NCI-H748 treated with DMSO at 0.1 percent for 48 hours (cell line): ENCODE measurements at regions not wholly inside any gene's neighbourhood (a gene's known extent, or its start where the extent isn't known, plus 50 kb on each side); places are given as distances from the start of the nearest gene placed in this dataset.

Source experiments
- DNase-seq: peaks from one replicate; lab custom pipeline; 2025; lab: John Stamatoyannopoulos, UW

- no peak for DNase-seq
These were observed 446.0 kb downstream of the FOXO1 start for GRCh38 chr13:40220299-40220935.

- DNase-seq, result no peak
These were observed 445.3 kb downstream of the FOXO1 start for GRCh38 chr13:40221131-40221459.

- DNase-seq, result no peak
These were observed 444.8 kb downstream of the FOXO1 start for GRCh38 chr13:40221460-40222201.

- no peak for DNase-seq
These were observed 442.9 kb downstream of the FOXO1 start for GRCh38 chr13:40223585-40223984.

GRCh38 chr13:40228496-40228895 is 437.9 kb downstream of the FOXO1 start:
- DNase-seq, result no peak

- DNase-seq, result no peak
These were observed 437.5 kb downstream of the FOXO1 start for GRCh38 chr13:40228990-40229389.

GRCh38 chr13:40230833-40231266 is 435.6 kb downstream of the FOXO1 start:
- no peak for DNase-seq

GRCh38 chr13:40231311-40231710 is 435.1 kb downstream of the FOXO1 start:
- no peak for DNase-seq

- no peak for DNase-seq
These were observed 434.7 kb downstream of the FOXO1 start for GRCh38 chr13:40231751-40232150.

- DNase-seq, result no peak
These were observed 434.0 kb downstream of the FOXO1 start for GRCh38 chr13:40232311-40233040.

GRCh38 chr13:40233731-40234195 is 432.7 kb downstream of the FOXO1 start:
- no peak for DNase-seq

- no peak for DNase-seq
These were observed 431.2 kb downstream of the FOXO1 start for GRCh38 chr13:40235160-40235796.

- no peak for DNase-seq
These were observed 429.8 kb downstream of the FOXO1 start for GRCh38 chr13:40236566-40237168.

- no peak for DNase-seq
These were observed 427.7 kb downstream of the FOXO1 start for GRCh38 chr13:40238761-40239160.

- DNase-seq, result no peak
These were observed 426.1 kb downstream of the FOXO1 start for GRCh38 chr13:40240293-40240692.

GRCh38 chr13:40241125-40241798 is 425.2 kb downstream of the FOXO1 start:
- DNase-seq, result no peak

GRCh38 chr13:40243047-40243446 is 423.4 kb downstream of the FOXO1 start:
- DNase-seq, result no peak

- DNase-seq, result no peak
These were observed 422.5 kb downstream of the FOXO1 start for GRCh38 chr13:40243982-40244381.

GRCh38 chr13:40245567-40245966 is 420.9 kb downstream of the FOXO1 start:
- no peak for DNase-seq

GRCh38 chr13:40247845-40248244 is 418.6 kb downstream of the FOXO1 start:
- no peak for DNase-seq

- no peak for DNase-seq
These were observed 415.0 kb downstream of the FOXO1 start for GRCh38 chr13:40251343-40252032.
